Nephron progenitor cell (in vitro differentiated cells): ENCODE measurements at regions not wholly inside any gene's neighbourhood (a gene's known extent, or its start where the extent isn't known, plus 50 kb on each side); places are given as distances from the start of the nearest gene placed in this dataset.
"Not testable (repeated sequence)": the region's sequence is repeated elsewhere in the genome, so short reads cannot be mapped to it uniquely, and the experiment has no call there.

Experiments
- DNase-seq: peaks from one replicate; pipeline ENCODE4 v3.0.0; 2021
- H3K27ac Mint-ChIP-seq: 2 replicates; pipeline ENCODE4 v1.8.0; 2021; ENCODE audit warnings: mild to moderate bottlenecking, moderate library complexity, mixed read lengths
- H3K27me3 Mint-ChIP-seq: 2 replicates; pipeline ENCODE4 v1.8.0; 2021; ENCODE audit warnings: mild to moderate bottlenecking, low read depth, mixed read lengths; ENCODE audit not compliant: poor library complexity
- H3K36me3 Mint-ChIP-seq: 2 replicates; pipeline ENCODE4 v1.8.0; 2021; ENCODE audit warnings: low read depth, mixed read lengths
- H3K4me1 Mint-ChIP-seq: 2 replicates; pipeline ENCODE4 v1.8.0; 2021; ENCODE audit warnings: mixed read lengths
- H3K4me3 Mint-ChIP-seq: 2 replicates; pipeline ENCODE4 v1.8.0; 2021; ENCODE audit warnings: mild to moderate bottlenecking, moderate library complexity, mixed read lengths
- H3K9me3 Mint-ChIP-seq: 2 replicates; pipeline ENCODE4 v1.8.0; 2021; ENCODE audit warnings: mild to moderate bottlenecking, moderate library complexity, mixed read lengths

GRCh38 chr1:145191272-145191675, 50.7 kb downstream of the PPIAL4D start:
- not testable (repeated sequence) for H3K36me3 Mint-ChIP-seq, H3K4me1 Mint-ChIP-seq, DNase-seq, H3K27me3 Mint-ChIP-seq, H3K9me3 Mint-ChIP-seq, H3K4me3 Mint-ChIP-seq, H3K27ac Mint-ChIP-seq

- not testable (repeated sequence) for H3K9me3 Mint-ChIP-seq, H3K36me3 Mint-ChIP-seq, H3K4me1 Mint-ChIP-seq, H3K27me3 Mint-ChIP-seq, H3K27ac Mint-ChIP-seq, DNase-seq
- peak overlapping the region; percentile 12 for H3K4me3 Mint-ChIP-seq
Observed at GRCh38 chr1:145189543-145190030, 52.4 kb downstream of the PPIAL4D start.

DNA sequence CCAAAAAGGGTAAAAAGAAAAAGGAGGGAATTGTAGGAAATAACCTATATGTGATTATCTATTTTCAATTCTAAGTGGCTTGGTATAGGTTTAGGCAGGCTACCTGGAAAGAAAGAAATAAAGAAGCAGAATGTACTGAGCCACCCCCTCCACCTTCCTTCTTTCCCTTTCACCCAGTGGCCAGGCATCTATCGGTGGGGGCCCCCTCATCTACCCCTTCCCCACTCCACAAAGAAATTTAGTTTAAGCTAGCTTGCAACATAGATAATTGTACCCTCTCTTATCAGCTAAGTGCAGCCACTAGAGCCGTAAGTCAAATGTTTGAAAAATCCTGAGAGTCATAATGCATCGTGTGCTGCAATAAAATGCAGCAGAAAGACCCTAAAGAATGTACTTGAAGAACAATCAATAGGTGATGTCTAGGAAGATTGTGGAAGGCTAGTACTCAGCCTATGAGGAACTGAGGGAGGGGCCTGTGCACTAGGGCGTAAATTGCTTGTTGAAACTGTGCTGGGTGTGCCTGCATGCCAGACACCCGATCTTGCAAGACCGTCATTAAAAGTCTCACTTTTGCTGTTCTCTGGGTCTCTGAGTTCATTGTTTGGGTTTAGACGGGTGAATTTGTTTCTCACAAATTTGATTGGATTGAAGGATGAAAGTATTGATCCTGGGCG, 53.0 kb downstream of the PPIAL4D start:
- DNase-seq: peak; percentile 37
- not testable (repeated sequence) for H3K27ac Mint-ChIP-seq, H3K36me3 Mint-ChIP-seq

GRCh38 chr1:145182606-145183413, 59.2 kb downstream of the PPIAL4D start:
- DNase-seq, H3K9me3 Mint-ChIP-seq: not testable (repeated sequence)

More for the DNA sequence above, 53.0 kb downstream of the PPIAL4D start:
- H3K4me1 Mint-ChIP-seq, H3K27me3 Mint-ChIP-seq, H3K9me3 Mint-ChIP-seq: not testable (repeated sequence)
- H3K4me3 Mint-ChIP-seq: peak overlapping the region; percentile 12

GRCh38 chr1:145176285-145176925, 65.6 kb downstream of the PPIAL4D start:
- H3K4me1 Mint-ChIP-seq, H3K9me3 Mint-ChIP-seq, H3K27ac Mint-ChIP-seq, H3K4me3 Mint-ChIP-seq, DNase-seq, H3K36me3 Mint-ChIP-seq, H3K27me3 Mint-ChIP-seq: not testable (repeated sequence)

More at GRCh38 chr1:145182606-145183413, 59.2 kb downstream of the PPIAL4D start:
- not testable (repeated sequence) for H3K27ac Mint-ChIP-seq, H3K27me3 Mint-ChIP-seq, H3K4me3 Mint-ChIP-seq, H3K4me1 Mint-ChIP-seq, H3K36me3 Mint-ChIP-seq

DNA sequence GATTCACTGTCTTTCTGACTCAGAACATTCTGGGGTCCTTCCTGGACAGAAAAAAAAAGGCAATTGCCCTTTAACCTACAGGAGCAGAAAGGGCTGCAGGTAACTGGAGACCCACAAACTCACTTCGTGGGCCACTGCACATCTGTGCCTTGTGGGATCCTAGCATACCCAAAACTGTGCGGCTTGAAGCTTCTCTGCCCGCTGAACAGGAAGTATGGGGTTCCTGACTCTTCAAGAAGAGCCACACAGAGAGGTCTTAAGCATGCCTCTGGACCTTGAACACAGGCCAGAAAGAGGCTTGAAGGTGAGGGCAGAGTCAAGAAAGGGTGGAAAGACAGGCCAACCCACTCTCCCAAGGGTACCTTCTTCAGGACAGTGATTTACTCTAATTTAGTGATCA, 67.6 kb downstream of the PPIAL4D start:
- not testable (repeated sequence) for H3K4me1 Mint-ChIP-seq, H3K27ac Mint-ChIP-seq, H3K4me3 Mint-ChIP-seq, H3K9me3 Mint-ChIP-seq, H3K27me3 Mint-ChIP-seq, DNase-seq, H3K36me3 Mint-ChIP-seq

- H3K4me3 Mint-ChIP-seq, H3K27me3 Mint-ChIP-seq, DNase-seq, H3K4me1 Mint-ChIP-seq, H3K27ac Mint-ChIP-seq, H3K9me3 Mint-ChIP-seq: not testable (repeated sequence)
- H3K36me3 Mint-ChIP-seq: peaks cover 15% of the 10 kb centered on the region
Observed at GRCh38 chr1:145168220-145168848, 72.6 kb downstream of the FAM72D start.

DNA sequence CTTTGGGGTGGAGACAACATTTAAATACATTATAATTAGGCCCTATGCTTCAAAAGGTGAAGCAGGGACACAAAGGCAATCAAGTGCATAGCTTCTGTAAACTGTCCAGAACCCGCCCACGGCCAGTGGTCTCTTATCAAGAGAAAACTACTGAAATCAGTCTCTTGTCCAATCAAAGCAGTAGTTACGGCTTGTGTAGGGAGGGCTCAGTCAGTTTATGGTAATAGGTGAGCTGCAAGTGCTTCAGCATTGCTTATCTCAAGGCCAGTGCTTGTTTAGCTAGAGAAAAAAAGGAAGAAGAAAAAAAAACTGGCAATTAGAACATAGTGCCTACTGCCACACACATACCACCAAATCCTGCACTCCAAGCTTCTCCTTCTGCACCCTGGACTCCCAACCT, 68.6 kb downstream of the FAM72D start:
- not testable (repeated sequence) for DNase-seq, H3K9me3 Mint-ChIP-seq, H3K27ac Mint-ChIP-seq, H3K27me3 Mint-ChIP-seq, H3K4me3 Mint-ChIP-seq, H3K4me1 Mint-ChIP-seq
- peaks cover 11% of the 10 kb centered on the region for H3K36me3 Mint-ChIP-seq
